HepG2 (cell line): ENCODE measurements at regions not wholly inside any gene's neighbourhood (a gene's known extent, or its start where the extent isn't known, plus 50 kb on each side); places are given as distances from the start of the nearest gene placed in this dataset.

Experiments
- ARID3A ChIP-seq: IDR thresholded peaks from 2 replicates; pipeline ENCODE4 v1.6.1; 2012; ENCODE audit warnings: low read depth, low read length, improper control_type of control experiment
- ATF1 ChIP-seq: IDR thresholded peaks from 2 replicates; pipeline ENCODE4 v1.6.1; 2016; ENCODE audit warnings: mild to moderate bottlenecking, control low read depth
- CAMTA2 ChIP-seq: sonication (generic); formaldehyde crosslinking; IDR thresholded peaks from 2 replicates; pipeline ENCODE4 v1.4.0; 2020; ENCODE audit warnings: mild to moderate bottlenecking, missing genetic modification reagents, borderline replicate concordance
- EEA1 ChIP-seq: sonication (generic); formaldehyde crosslinking; IDR thresholded peaks from 2 replicates; pipeline ENCODE4 v1.5.1; 2020; ENCODE audit warnings: mild to moderate bottlenecking, missing genetic modification reagents, borderline replicate concordance
- ELF1 ChIP-seq: sonication (generic); formaldehyde crosslinking; IDR thresholded peaks from 2 replicates; pipeline ENCODE4 v1.4.0; 2020; ENCODE audit warnings: missing genetic modification reagents
- ETV5 ChIP-seq: IDR thresholded peaks from 2 replicates; pipeline ENCODE4 v1.6.1; 2018; ENCODE audit warnings: missing biosample characterization, missing genetic modification reagents, inconsistent platforms, borderline replicate concordance
- FOSL1 ChIP-seq: sonication (generic); formaldehyde crosslinking; IDR thresholded peaks from 2 replicates; pipeline ENCODE4 v1.9.0; 2021; ENCODE audit warnings: missing genetic modification reagents, borderline replicate concordance
- GABPB1 ChIP-seq: IDR thresholded peaks from 2 replicates; pipeline ENCODE4 v1.6.1; 2016; ENCODE audit warnings: mild to moderate bottlenecking, missing genetic modification reagents, moderate library complexity, missing compliant biosample characterization
- GRHL1 ChIP-seq: sonication (generic); formaldehyde crosslinking; conservative IDR thresholded peaks from 2 replicates; pipeline ENCODE4 v1.8.0; 2022; ENCODE audit warnings: missing genetic modification reagents
- HDAC6 ChIP-seq: fragments of 200-600 bp; sonication (generic); IDR thresholded peaks from 2 replicates; pipeline ENCODE4 v1.7.0; 2017; ENCODE audit warnings: mild to moderate bottlenecking, antibody characterized with exemption, low read length, low read depth
- KAT8 ChIP-seq: IDR thresholded peaks from 2 replicates; pipeline ENCODE4 v1.6.1; 2016; ENCODE audit warnings: missing genetic modification reagents, missing compliant biosample characterization
- MXD1 ChIP-seq: sonication (generic); formaldehyde crosslinking; IDR thresholded peaks from 2 replicates; pipeline ENCODE4 v1.4.0; 2020; ENCODE audit warnings: mild to moderate bottlenecking, missing genetic modification reagents
- SP1 ChIP-seq, 2 experiments: fragments of 450-650 bp in 1 of 2; sonication (generic) in 1 of 2; formaldehyde crosslinking in 1 of 2; IDR thresholded peaks; 2 replicates each; pipeline versions ENCODE4 v1.4.0 to v1.6.1; 2016 to 2020; ENCODE audit warnings: missing genetic modification reagents in 1 of 2
- ZFP1 ChIP-seq: IDR thresholded peaks from 2 replicates; pipeline ENCODE4 v1.6.1; 2016
- ZNF136 ChIP-seq: sonication (generic); formaldehyde crosslinking; IDR thresholded peaks from 2 replicates; pipeline ENCODE4 v1.8.1; 2022; ENCODE audit warnings: low read depth, mild to moderate bottlenecking, moderate library complexity, missing genetic modification reagents
- ZNF230 ChIP-seq: sonication (generic); formaldehyde crosslinking; IDR thresholded peaks from 2 replicates; pipeline ENCODE4 v1.4.0; 2020; ENCODE audit warnings: mild to moderate bottlenecking, missing genetic modification reagents
- ZNF639 ChIP-seq: conservative IDR thresholded peaks from 2 replicates; pipeline ENCODE4 v1.6.1; 2018; ENCODE audit warnings: missing genetic modification reagents

GRCh38 chr12:16939871-16940306 lies 333.9 kb upstream of the LMO3 start (continued):
- TF ChIP-seq MXD1 (CRISPR knock-in tag) (no peak), KAT8 (CRISPR knock-in tag) (no peak), ELF1 (CRISPR knock-in tag) (0 out of 2 replicates have a peak, but pooled peaks have one; percentile 36), ETV5 (CRISPR knock-in tag) (peak; percentile 23; the same call in 1 of the 2 replicates), ZNF639 (no peak), CAMTA2 (no peak), EEA1 (no peak), GABPB1 (CRISPR knock-in tag) (peak; percentile 63; the same call in 1 of the 2 replicates), ZNF230 (CRISPR knock-in tag) (no peak), ZFP1 (CRISPR knock-in tag) (no peak), GRHL1 (CRISPR knock-in tag) (no peak), ZNF136 (CRISPR knock-in tag) (no peak), FOSL1 (CRISPR knock-in tag) (no peak), HDAC6 (no peak), ATF1 (CRISPR knock-in tag) (0 out of 2 replicates have a peak, but pooled peaks have one; percentile 26), ARID3A (no peak), SP1 (IDR thresholded peaks at IDR 0.05) (no peak), SP1 (CRISPR knock-in tag; IDR thresholded peaks at IDR 0.05) (no peak)
